ENCODE measurements at regions not wholly inside any gene's neighbourhood (a gene's known extent, or its start where the extent isn't known, plus 50 kb on each side); places are given as distances from the start of the nearest gene placed in this dataset.

GRCh38 chr5:87097664-87098063, 170.0 kb upstream of the RASA1 start:
- H3K9me3 ChIP-seq (ENCODE audit: control insufficient read depth, low read depth, low read length) = no peaks in the 10 kb centered on the region
- H3K4me1 ChIP-seq (ENCODE audit: control insufficient read depth, extremely low read depth, insufficient read depth, low read length) = peaks cover 13% of the 10 kb centered on the region
- DNase-seq (ENCODE audit: low read depth, low spot score) (no peak), FAIRE-seq (no peak)
- H3K4me3 ChIP-seq (ENCODE audit: control insufficient read depth in 2 of 3, extremely low read depth in 1 of 3, insufficient read depth in 2 of 3, low read depth in 1 of 3, low read length in 3 of 3) = no peak overlapping the region
- H3K4me2 ChIP-seq (ENCODE audit: control insufficient read depth, extremely low read depth, insufficient read depth, low read depth, low read length) = no peak overlapping the region
- H3K9ac ChIP-seq (ENCODE audit: control insufficient read depth, extremely low read depth, insufficient read depth, low read length) = no peak overlapping the region
- no peak overlapping the region for H2AFZ ChIP-seq (ENCODE audit: control insufficient read depth, low read length)
- H3K27ac ChIP-seq (ENCODE audit: control insufficient read depth, insufficient read depth, low read length) = no peak overlapping the region
- H3K79me2 ChIP-seq (ENCODE audit: control insufficient read depth, insufficient read depth, low read length) = no peaks in the 10 kb centered on the region
- dilution Hi-C loops (cut with MboI; ENCODE audit: extremely low pct_ligation_motif_present, low sequenced_read_pairs) = no loop called here
- H3K36me3 ChIP-seq (ENCODE audit: control insufficient read depth in 2 of 2, extremely low read depth in 1 of 2, insufficient read depth in 2 of 2, low read length in 2 of 2) = no peaks in the 10 kb centered on the region
- TF ChIP-seq EZH2 (IDR thresholded peaks at IDR 0.05; ENCODE audit: low read length) (no peak), CTCF (optimal IDR thresholded peaks at IDR 0.05 in 1 of 3, IDR thresholded peaks at IDR 0.05 in 1 of 3, conservative IDR thresholded peaks at IDR 0.05 in 1 of 3; ENCODE audit: extremely low read depth in 1 of 3, insufficient read depth in 2 of 3, low read length in 3 of 3) (no peak)
- H3K9me1 ChIP-seq (ENCODE audit: control insufficient read depth, extremely low read depth, insufficient read depth, low read length) = no peaks in the 10 kb centered on the region
- no peaks in the 10 kb centered on the region for H3K27me3 ChIP-seq (ENCODE audit: control insufficient read depth, extremely low read depth, insufficient read depth, low read length)
- H4K20me1 ChIP-seq (ENCODE audit: control insufficient read depth, extremely low read depth, insufficient read depth, low read length) = no peaks in the 10 kb centered on the region

GRCh38 chr5:87099291-87099839, 168.3 kb upstream of the RASA1 start:
- no peaks in the 10 kb centered on the region for H3K79me2 ChIP-seq (ENCODE audit: control insufficient read depth, insufficient read depth, low read length)
- peak overlapping the region; percentile 41 for H3K27ac ChIP-seq (ENCODE audit: control insufficient read depth, insufficient read depth, low read length)
- no peak for FAIRE-seq
- no peak for TF ChIP-seq CTCF (optimal IDR thresholded peaks at IDR 0.05 in 1 of 3, IDR thresholded peaks at IDR 0.05 in 1 of 3, conservative IDR thresholded peaks at IDR 0.05 in 1 of 3; ENCODE audit: extremely low read depth in 1 of 3, insufficient read depth in 2 of 3, low read length in 3 of 3)
- TF ChIP-seq EZH2 (IDR thresholded peaks at IDR 0.05; ENCODE audit: low read length) = no peak
- no peak overlapping the region for H3K4me3 ChIP-seq (ENCODE audit: control insufficient read depth in 2 of 3, extremely low read depth in 1 of 3, insufficient read depth in 2 of 3, low read depth in 1 of 3, low read length in 3 of 3)
- H3K9me3 ChIP-seq (ENCODE audit: control insufficient read depth, low read depth, low read length) = no peaks in the 10 kb centered on the region
- no peaks in the 10 kb centered on the region for H4K20me1 ChIP-seq (ENCODE audit: control insufficient read depth, extremely low read depth, insufficient read depth, low read length)
- no peak overlapping the region for H2AFZ ChIP-seq (ENCODE audit: control insufficient read depth, low read length)
- peaks cover 13% of the 10 kb centered on the region for H3K4me1 ChIP-seq (ENCODE audit: control insufficient read depth, extremely low read depth, insufficient read depth, low read length)
- H3K4me2 ChIP-seq (ENCODE audit: control insufficient read depth, extremely low read depth, insufficient read depth, low read depth, low read length) = no peak overlapping the region
- dilution Hi-C loops (cut with MboI; ENCODE audit: extremely low pct_ligation_motif_present, low sequenced_read_pairs) = no loop called here
- no peaks in the 10 kb centered on the region for H3K9me1 ChIP-seq (ENCODE audit: control insufficient read depth, extremely low read depth, insufficient read depth, low read length)
- DNase-seq (ENCODE audit: low read depth, low spot score) = no peak
- H3K36me3 ChIP-seq (ENCODE audit: control insufficient read depth in 2 of 2, extremely low read depth in 1 of 2, insufficient read depth in 2 of 2, low read length in 2 of 2) = no peaks in the 10 kb centered on the region
- no peak overlapping the region for H3K9ac ChIP-seq (ENCODE audit: control insufficient read depth, extremely low read depth, insufficient read depth, low read length)
- no peaks in the 10 kb centered on the region for H3K27me3 ChIP-seq (ENCODE audit: control insufficient read depth, extremely low read depth, insufficient read depth, low read length)
